GM18508 (cell line): ENCODE measurements at regions not wholly inside any gene's neighbourhood (a gene's known extent, or its start where the extent isn't known, plus 50 kb on each side); places are given as distances from the start of the nearest gene placed in this dataset.
A peak's percentile ranks its signal among the peaks of the same experiment; 100 is the strongest.

Experiments
- ATAC-seq: cut with Tn5 transposase; IDR thresholded peaks from one replicate; pipeline ENCODE4 v1.9.1; 2021; ENCODE audit warnings: moderate number of reproducible peaks; ENCODE audit not compliant: insufficient read depth, unreplicated experiment

GRCh38 chr5:61816585-61817450, 484.8 kb downstream of the ZSWIM6 start:
- no peak for ATAC-seq

GRCh38 chr5:61817472-61818326, 485.6 kb downstream of the ZSWIM6 start:
- ATAC-seq = no peak

GRCh38 chr5:61820836-61821235, 485.2 kb upstream of the KIF2A start:
- ATAC-seq = no peak

- no peak for ATAC-seq
Measured at GRCh38 chr5:61821561-61821960, 484.4 kb upstream of the KIF2A start.

GRCh38 chr5:61822584-61822983, 483.4 kb upstream of the KIF2A start:
- ATAC-seq = no peak

GRCh38 chr5:61823065-61823464, 482.9 kb upstream of the KIF2A start:
- no peak for ATAC-seq

GRCh38 chr5:61823781-61824180, 482.2 kb upstream of the KIF2A start:
- ATAC-seq = no peak

GRCh38 chr5:61824396-61824795, 481.6 kb upstream of the KIF2A start:
- no peak for ATAC-seq

- ATAC-seq = no peak
Measured at GRCh38 chr5:61827445-61827975, 478.5 kb upstream of the KIF2A start.

- no peak for ATAC-seq
Measured at GRCh38 chr5:61828856-61829255, 477.1 kb upstream of the KIF2A start.

GRCh38 chr5:61831736-61832135, 474.3 kb upstream of the KIF2A start:
- no peak for ATAC-seq

- no peak for ATAC-seq
Measured at GRCh38 chr5:61837788-61838187, 468.2 kb upstream of the KIF2A start.

GRCh38 chr5:61840361-61840760, 465.6 kb upstream of the KIF2A start:
- ATAC-seq = no peak

GRCh38 chr5:61842840-61843239, 463.2 kb upstream of the KIF2A start:
- ATAC-seq = no peak

- no peak for ATAC-seq
Measured at GRCh38 chr5:61850696-61851095, 455.3 kb upstream of the KIF2A start.

- ATAC-seq = no peak
Measured at GRCh38 chr5:61854531-61854930, 451.5 kb upstream of the KIF2A start.

GRCh38 chr5:61860978-61861377, 445.0 kb upstream of the KIF2A start:
- no peak for ATAC-seq

GRCh38 chr5:61866930-61867329, 439.1 kb upstream of the KIF2A start:
- peak; percentile 90 for ATAC-seq

- ATAC-seq = no peak
Measured at GRCh38 chr5:61869333-61869732, 436.7 kb upstream of the KIF2A start.

- ATAC-seq = no peak
Measured at GRCh38 chr5:61878471-61878870, 427.5 kb upstream of the KIF2A start.

- ATAC-seq = no peak
Measured at GRCh38 chr5:61881821-61882487, 424.1 kb upstream of the KIF2A start.
